Breast epithelium (tissue), 4 donors: ENCODE measurements at regions not wholly inside any gene's neighbourhood (a gene's known extent, or its start where the extent isn't known, plus 50 kb on each side); places are given as distances from the start of the nearest gene placed in this dataset.

Source experiments
- DNase-seq, 2 donors: peaks; one replicate each; pipeline ENCODE4 v3.0.0-alpha.2; 2019; ENCODE audit warnings: low spot score in 2 of 2
- H3K27ac ChIP-seq, 2 donors: fragments of 200-600 bp; sonication (generic) in 1 of 2; one replicate each; pipeline ENCODE4 v1.5.1; 2016 to 2019; ENCODE audit warnings: mild to moderate bottlenecking in 1 of 2
- H3K27me3 ChIP-seq, 2 donors: fragments of 200-600 bp; sonication (generic) in 1 of 2; one replicate each; pipeline versions ENCODE4 v1.5.1 to v1.6.0; 2017 to 2019; ENCODE audit warnings: control low read depth in 1 of 2, mild to moderate bottlenecking in 1 of 2
- H3K36me3 ChIP-seq: fragments of 200-600 bp; one replicate; pipeline ENCODE4 v1.5.1; 2019
- H3K4me1 ChIP-seq, 2 donors: fragments of 200-600 bp; sonication (generic); one replicate each; pipeline ENCODE4 v1.5.1; 2016 to 2019; ENCODE audit warnings: control low read depth in 1 of 2
- H3K4me3 ChIP-seq, 3 donors: fragments of 200-600 bp; sonication (generic); 1 replicate in 2 of 3; 2 replicates in 1 of 3; pipeline ENCODE4 v1.5.1; 2016 to 2019; ENCODE audit warnings: mild to moderate bottlenecking in 3 of 3, moderate library complexity in 2 of 3
- H3K9me3 ChIP-seq, 2 donors: fragments of 200-600 bp; sonication (generic) in 1 of 2; one replicate each; pipeline ENCODE4 v1.5.1; 2016 to 2019; ENCODE audit warnings: control low read depth in 1 of 2
- POLR2A ChIP-seq: fragments of 450-650 bp; IDR thresholded peaks from one replicate; pipeline ENCODE4 v1.6.1; 2016; ENCODE audit warnings: antibody characterized with exemption, mild to moderate bottlenecking, moderate library complexity
- POLR2AphosphoS5 ChIP-seq, 3 donors: sonication (generic); formaldehyde crosslinking; IDR thresholded peaks; one replicate each; pipeline ENCODE4 v1.6.1; 2017; ENCODE audit warnings: antibody characterized with exemption in 3 of 3
- intact Hi-C: fragments of 100-400 bp; cut with DNase I; formaldehyde crosslinking; loops from one replicate; pipeline ENCODE4 v1.15.1; 2023; ENCODE audit warnings: low total_unique reads
- TF ChIP-seq, protein P1 (sequence below), 3 donors: fragments of 450-650 bp; IDR thresholded peaks; one replicate each; pipeline ENCODE4 v1.5.1; 2016 to 2017; ENCODE audit warnings: antibody characterized with exemption in 3 of 3, mild to moderate bottlenecking in 3 of 3, moderate library complexity in 3 of 3

GRCh38 chr6:117089604-117090003 is 175.8 kb upstream of the VGLL2 start:
- intact Hi-C loops: no loop called here
- Histone ChIP-seq H3K4me3 (no peak overlapping the region), H3K36me3 (no peaks in the 10 kb centered on the region)

GRCh38 chr6:117110146-117110545 is 155.2 kb upstream of the VGLL2 start:
- Histone ChIP-seq H3K36me3 (no peaks in the 10 kb centered on the region), H3K4me3 (no peak overlapping the region), H3K27ac (no peak overlapping the region), H3K4me1 (no peaks in the 10 kb centered on the region), H3K9me3 (peaks cover 0 to 2% of the 10 kb centered on the region in 2 donors), H3K27me3 (no peaks in the 10 kb centered on the region)
- no peak for TF ChIP-seq POLR2A
- TF ChIP-seq, protein P1, sequence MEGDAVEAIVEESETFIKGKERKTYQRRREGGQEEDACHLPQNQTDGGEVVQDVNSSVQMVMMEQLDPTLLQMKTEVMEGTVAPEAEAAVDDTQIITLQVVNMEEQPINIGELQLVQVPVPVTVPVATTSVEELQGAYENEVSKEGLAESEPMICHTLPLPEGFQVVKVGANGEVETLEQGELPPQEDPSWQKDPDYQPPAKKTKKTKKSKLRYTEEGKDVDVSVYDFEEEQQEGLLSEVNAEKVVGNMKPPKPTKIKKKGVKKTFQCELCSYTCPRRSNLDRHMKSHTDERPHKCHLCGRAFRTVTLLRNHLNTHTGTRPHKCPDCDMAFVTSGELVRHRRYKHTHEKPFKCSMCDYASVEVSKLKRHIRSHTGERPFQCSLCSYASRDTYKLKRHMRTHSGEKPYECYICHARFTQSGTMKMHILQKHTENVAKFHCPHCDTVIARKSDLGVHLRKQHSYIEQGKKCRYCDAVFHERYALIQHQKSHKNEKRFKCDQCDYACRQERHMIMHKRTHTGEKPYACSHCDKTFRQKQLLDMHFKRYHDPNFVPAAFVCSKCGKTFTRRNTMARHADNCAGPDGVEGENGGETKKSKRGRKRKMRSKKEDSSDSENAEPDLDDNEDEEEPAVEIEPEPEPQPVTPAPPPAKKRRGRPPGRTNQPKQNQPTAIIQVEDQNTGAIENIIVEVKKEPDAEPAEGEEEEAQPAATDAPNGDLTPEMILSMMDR (IDR thresholded peaks at IDR 0.05): no peak
- intact Hi-C loops: no loop called here
- DNase-seq: no peak

More at GRCh38 chr6:117089604-117090003, 175.8 kb upstream of the VGLL2 start:
- DNase-seq: no peak
- TF ChIP-seq, protein P1 (IDR thresholded peaks at IDR 0.05): no peak
- TF ChIP-seq POLR2A (no peak), POLR2AphosphoS5 (IDR thresholded peaks at IDR 0.05) (no peak)
- Histone ChIP-seq H3K27me3 (no peaks in the 10 kb centered on the region), H3K27ac (no peak overlapping the region), H3K4me1 (no peaks in the 10 kb centered on the region), H3K9me3 (no peaks in the 10 kb centered on the region)

- Histone ChIP-seq H3K36me3 (no peaks in the 10 kb centered on the region), H3K9me3 (peaks cover 0 to 8% of the 10 kb centered on the region in 2 donors), H3K27me3 (no peaks in the 10 kb centered on the region)
These were observed 154.6 kb upstream of the VGLL2 start for GRCh38 chr6:117110737-117111136.

GRCh38 chr6:117117652-117118051 is 147.7 kb upstream of the VGLL2 start:
- intact Hi-C loops: no loop called here
- Histone ChIP-seq H3K36me3 (no peaks in the 10 kb centered on the region), H3K27me3 (no peaks in the 10 kb centered on the region), H3K4me1 (no peaks in the 10 kb centered on the region), H3K27ac (no peak overlapping the region), H3K9me3 (peaks cover 0 to 9% of the 10 kb centered on the region in 2 donors), H3K4me3 (no peak overlapping the region)
- DNase-seq: no peak
- TF ChIP-seq, protein P1 (IDR thresholded peaks at IDR 0.05): no peak
- no peak for TF ChIP-seq POLR2AphosphoS5 (IDR thresholded peaks at IDR 0.05)
- TF ChIP-seq POLR2A: no peak

More at GRCh38 chr6:117110737-117111136, 154.6 kb upstream of the VGLL2 start:
- Histone ChIP-seq H3K4me3 (no peak overlapping the region), H3K27ac (no peak overlapping the region), H3K4me1 (no peaks in the 10 kb centered on the region)
- DNase-seq: no peak
- TF ChIP-seq, protein P1 (IDR thresholded peaks at IDR 0.05): no peak
- TF ChIP-seq POLR2A: no peak
- TF ChIP-seq POLR2AphosphoS5 (IDR thresholded peaks at IDR 0.05): no peak
- intact Hi-C loops: no loop called here

DNA sequence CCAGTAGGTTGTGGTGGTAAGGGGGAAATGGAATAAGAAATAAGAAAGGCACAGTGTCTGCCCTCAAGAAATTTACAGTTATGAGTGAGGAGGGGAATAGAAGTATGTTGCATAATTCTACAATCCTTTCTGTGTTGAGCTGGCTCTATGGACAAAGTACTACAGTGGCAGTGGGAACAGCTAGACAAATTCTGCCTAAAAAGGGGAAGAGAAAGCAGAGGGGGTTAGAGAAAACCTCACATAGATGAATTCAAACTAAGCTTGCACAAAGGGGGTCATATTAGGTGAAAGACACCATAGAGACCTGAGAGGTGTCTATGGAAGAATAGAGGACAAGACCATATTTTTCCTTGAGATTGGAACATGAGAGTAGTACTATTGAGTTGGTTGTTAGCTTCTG is 146.9 kb upstream of the VGLL2 start:
- Histone ChIP-seq H3K27ac (no peak overlapping the region), H3K36me3 (no peaks in the 10 kb centered on the region), H3K4me1 (no peaks in the 10 kb centered on the region), H3K4me3 (no peak overlapping the region), H3K27me3 (no peaks in the 10 kb centered on the region), H3K9me3 (peaks cover 0 to 15% of the 10 kb centered on the region in 2 donors)
- TF ChIP-seq POLR2AphosphoS5 (IDR thresholded peaks at IDR 0.05) (no peak), POLR2A (no peak)
- TF ChIP-seq, protein P1 (IDR thresholded peaks at IDR 0.05): no peak
- intact Hi-C loops: no loop called here
- no peak for DNase-seq
